ENCODE measurements at regions not wholly inside any gene's neighbourhood (a gene's known extent, or its start where the extent isn't known, plus 50 kb on each side); places are given as distances from the start of the nearest gene placed in this dataset.
"Not testable (repeated sequence)": the region's sequence is repeated elsewhere in the genome, so short reads cannot be mapped to it uniquely, and the experiment has no call there.

DNA sequence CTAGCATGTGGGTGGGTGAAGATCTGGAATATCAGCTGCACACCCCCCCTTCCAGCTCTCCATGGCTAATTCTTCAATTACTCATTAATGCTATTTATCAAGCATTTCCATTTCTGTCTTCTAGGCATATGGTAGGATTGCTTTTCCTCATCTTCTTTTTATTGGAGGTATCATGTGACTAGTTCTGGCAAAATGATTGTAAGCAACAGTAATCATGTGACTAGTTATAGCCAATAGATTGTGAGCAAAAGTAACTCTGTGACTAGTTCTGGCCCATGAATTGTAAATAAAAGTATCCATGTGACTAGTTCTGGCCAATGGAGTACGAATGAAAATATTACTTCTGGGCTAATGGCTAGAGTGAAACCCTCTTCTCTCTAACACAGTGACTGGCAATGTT lies 107.0 kb upstream of the TMEM132E start:
- DNase-seq (ENCODE audit: low spot score), result no peak

DNA sequence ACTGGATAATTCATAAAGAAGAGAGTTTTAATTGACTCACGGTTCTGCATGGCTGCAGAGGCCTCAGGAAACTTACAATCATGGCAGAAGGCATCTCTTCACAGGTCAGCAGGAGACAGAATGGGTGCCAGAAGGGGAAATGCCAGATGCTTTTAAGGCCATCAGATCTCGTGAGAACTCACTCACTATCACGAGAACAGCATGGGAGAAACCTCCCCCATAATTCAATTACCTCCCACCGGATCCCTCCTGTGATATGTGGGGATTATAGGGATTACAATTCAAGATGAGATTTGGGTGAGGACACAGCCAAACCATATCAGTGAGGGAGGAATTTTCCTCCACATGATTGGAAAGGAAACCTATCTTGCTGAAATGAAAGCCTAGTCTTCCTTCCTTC lies 108.1 kb upstream of the TMEM132E start:
- not testable (repeated sequence) for DNase-seq (ENCODE audit: low spot score)

DNA sequence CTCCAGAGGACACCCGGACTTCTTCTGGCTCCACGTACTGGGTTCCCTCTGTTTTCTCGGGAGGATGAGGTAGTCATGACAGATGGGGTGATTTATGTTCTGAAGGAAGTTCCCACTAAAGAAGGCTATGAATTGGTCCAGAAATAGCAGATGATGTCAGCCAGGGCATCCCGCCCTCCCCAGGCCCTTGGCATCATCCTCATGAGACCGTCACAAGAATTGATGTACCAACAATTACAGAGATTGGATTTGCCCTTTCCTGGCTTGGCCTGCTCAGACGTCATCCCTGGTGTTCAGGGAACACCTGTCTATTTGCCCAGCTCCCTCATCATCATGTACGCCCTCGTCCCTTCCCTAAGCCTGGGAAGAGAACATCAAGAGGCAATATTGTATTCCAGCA lies 102.8 kb upstream of the CCL1 start:
- DNase-seq (ENCODE audit: low spot score), result peak; percentile 21

DNA sequence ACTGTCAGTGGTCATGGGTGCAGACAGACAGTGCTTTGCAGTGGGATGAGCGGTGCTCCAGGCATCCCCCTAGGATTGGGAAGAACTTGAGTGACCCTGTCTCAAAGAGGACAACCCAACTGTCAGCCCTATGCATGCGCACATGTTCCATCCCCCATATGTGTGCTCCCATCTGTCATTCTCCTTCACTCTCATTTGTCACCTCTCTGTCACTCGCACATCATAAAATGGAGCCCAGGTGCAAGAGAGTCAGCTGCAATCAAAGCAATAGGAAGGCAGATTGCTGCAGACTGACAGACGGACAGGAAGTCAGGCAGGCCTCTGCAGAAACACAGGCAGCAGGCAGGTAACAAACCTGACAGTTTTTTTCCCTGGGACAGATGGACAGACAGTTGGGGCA lies 101.8 kb upstream of the CCL1 start:
- DNase-seq (ENCODE audit: low spot score), result no peak

DNA sequence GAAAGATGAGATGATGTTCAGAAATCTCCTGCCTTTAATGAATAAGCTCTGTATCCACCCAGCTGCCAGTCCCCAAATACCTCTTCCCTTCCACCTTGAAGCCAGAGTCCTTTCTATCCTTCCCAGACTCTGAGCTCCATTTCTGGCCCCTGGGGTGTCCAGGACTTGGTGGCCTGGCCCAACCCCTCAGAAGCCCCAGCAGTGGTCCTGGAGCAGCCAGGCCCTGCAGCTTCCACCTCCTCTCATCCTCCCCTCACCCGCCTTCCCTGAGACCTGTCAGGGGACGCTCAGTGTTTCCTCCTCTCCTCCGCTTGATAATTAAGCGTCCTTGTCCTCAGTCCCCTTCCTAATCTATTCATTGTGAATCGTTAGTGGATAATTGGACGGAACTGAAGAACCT lies 95.2 kb upstream of the CCL1 start:
- no peak for DNase-seq (ENCODE audit: low spot score)

DNA sequence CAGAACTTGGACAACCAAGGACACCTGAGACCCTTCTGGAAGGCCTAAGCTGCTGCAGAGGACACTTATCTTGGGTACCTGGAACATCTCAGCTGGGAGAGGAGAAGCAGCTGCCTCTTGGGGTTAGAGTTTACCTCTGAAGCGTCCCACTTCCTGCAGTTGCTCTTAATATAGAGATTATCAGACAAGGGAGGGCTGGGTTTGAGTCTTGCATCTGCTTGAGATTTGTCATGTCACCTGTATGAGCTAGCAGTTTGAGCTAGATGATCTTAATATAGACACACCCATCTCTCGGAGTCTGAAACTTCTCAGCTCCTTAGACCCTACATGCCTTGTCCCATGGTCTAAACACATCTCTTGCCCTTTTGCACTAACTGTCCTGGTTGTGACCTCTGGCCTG lies 93.1 kb upstream of the CCL1 start:
- no peak for DNase-seq (ENCODE audit: low spot score)

DNA sequence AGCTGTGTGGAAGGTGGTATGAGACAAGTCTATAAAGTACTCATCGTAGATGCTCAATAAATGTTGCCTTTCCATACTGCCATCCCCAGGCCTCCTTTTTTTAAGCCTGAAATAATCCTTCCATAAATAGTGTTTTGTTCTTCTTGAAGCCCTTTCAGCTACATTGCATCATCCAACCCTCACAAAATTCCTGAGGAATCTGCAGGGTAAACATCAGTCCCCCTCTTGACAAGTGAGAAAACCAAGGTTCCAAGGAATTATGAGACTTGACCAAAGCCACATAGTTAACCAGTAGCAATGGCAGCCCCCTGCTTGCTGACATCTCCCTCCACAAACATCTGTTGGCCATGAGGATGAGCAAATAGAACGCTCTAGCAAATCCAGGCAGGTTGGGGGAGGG lies 89.7 kb upstream of the CCL1 start:
- DNase-seq (ENCODE audit: low spot score), result no peak

DNA sequence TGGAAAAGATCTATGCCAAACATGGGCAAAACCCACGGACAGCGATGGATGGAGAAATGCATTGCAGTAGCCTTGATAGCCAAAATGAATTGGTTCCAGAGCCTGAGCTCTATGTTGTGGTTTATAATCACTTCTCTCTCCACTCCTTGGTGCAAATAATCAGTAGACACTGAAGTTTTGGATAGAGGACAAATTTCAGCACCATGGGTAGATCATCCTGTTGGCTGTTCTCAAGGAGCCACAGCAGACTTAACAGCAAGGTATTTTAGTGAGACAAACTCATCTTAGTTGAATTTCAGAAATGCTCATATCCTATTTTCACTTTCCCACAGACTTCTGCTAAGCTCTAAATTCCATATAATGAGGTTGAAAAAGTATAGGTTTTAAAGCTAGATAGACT lies 88.3 kb upstream of the CCL1 start:
- DNase-seq (ENCODE audit: low spot score), result no peak

DNA sequence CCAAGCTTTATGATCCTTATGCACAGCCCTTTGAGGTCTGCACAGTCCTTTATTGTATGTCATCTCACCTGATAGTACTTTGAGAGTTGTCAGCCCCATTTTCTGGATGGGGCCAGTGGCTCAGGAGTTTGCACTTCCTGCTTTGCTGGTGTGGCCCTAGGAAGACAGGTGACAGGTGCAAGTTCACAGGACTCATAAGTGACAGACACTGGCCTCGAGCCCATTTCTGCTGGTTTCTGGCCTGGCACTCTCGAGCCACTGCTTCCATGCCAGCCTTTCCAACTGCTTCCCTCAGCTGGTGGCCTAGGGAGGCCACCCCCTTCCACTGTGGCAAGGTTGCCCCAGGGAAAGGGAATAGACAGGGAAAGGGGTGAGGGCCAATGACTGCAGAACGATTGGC lies 84.4 kb upstream of the CCL1 start:
- DNase-seq (ENCODE audit: low spot score), result no peak

DNA sequence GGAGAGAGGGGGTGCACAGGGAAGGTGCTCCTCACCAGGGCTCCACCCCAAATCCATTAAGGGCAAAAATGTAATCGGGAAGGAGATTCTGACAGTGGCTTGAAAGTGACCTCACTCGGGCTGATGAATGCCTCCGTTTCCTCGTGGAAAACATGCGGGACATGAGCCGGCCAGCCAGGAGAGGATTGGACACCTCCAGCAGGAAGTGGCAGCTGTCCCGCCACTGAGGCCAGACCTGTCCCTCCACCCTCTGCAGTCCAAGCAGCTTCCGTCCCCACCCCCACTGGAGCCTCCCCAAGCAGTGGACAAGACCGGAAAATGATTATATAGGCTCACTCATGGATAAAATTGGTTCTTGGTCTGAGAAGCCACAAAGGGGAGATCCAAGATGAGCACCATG lies 82.1 kb upstream of the CCL1 start:
- DNase-seq (ENCODE audit: low spot score), result no peak

DNA sequence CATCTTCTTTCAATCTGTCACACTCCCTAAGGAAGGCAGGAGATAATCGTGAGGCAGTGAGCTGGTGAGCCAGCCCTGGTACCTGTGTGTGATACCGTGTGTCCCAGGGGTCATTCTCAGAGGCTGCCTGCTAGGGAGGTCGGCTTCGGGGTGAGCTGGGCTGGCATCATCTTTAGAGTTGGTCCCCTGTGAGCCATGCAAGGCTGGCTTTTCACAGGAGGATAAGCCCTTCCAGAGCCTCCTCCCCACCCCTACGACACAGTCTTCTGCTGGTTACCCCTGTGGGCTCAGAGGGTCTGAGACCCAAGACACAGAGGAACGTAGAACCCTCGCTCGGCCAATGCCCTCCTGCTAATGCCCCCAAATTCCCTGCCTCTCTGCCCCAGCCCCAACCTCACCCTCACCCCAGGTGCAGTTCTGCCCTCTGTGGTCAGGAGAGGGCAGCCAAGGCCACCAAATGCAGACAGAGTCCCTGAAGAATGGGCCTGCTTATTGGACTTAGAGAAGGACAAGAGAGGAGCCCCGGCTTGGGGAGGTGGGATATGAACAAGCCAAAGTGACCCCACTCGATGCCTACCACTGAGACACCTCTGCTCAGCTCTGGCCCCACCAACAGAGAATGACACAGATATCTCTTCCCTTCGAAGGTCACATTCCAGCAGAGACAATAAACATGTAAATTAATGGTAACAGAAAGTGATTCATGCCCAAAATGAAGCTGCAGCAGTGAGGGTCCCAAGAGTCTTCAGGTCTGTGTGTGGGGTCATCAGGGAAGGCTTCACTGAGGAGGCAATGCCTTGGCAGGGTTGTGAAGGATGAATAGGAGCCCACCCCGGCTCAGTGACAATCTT lies 80.8 kb upstream of the CCL1 start:
- no peak for DNase-seq (ENCODE audit: low spot score)

DNA sequence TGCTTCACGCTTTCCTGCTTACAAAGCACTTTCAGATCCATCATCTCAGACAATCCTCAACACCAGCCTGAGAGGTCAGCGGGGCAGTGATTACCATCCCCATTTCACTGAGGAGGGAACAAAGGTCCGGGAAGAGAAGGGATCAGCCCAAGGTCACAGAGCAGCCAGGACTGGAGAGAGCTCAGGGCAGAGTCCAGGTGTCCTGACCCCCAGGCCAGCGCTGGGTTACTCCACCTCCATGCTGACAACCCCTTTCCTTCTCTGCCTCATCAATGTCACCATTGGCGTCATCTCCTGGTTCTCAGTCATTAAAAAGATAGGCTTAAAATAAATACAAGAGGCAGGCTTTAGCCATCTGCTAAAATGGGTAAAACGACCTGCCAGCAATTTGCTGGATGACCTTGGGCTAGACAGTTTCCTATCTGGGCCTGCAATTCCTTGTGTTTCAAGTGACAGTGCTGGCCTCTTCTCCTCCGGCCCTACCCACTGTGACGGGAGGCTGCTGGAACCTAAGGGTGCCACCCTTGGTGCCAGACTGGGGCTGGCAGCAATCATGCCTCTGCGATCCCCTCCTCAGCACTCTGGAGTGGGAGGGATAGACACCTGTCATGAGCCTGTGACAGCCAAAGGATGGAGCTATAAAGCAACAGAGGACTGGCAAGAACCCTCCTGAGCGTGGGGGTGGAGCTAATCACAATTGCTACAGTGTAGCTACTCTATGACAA lies 79.5 kb upstream of the CCL1 start:
- DNase-seq (ENCODE audit: low spot score), result no peak

DNA sequence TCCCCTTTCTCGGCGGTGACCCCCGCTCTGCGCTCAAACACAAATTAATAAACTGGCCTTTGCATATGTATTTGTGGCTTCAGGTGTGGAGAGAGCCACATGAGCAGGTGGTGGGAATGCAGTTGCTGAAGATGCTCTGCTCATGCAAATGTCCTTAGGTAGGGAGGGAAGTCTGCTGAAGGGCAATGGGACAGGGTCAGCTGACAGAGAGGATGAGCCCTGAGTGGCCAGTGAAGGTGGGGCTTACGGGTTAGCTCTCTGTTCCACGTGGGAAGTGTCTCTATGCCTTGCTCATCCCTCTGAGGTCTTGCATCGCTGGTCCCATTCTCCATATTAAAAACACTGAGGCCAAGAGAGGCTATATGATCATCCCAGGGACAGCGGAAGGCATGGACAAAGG lies 74.2 kb upstream of the CCL1 start:
- no peak for DNase-seq (ENCODE audit: low spot score)

DNA sequence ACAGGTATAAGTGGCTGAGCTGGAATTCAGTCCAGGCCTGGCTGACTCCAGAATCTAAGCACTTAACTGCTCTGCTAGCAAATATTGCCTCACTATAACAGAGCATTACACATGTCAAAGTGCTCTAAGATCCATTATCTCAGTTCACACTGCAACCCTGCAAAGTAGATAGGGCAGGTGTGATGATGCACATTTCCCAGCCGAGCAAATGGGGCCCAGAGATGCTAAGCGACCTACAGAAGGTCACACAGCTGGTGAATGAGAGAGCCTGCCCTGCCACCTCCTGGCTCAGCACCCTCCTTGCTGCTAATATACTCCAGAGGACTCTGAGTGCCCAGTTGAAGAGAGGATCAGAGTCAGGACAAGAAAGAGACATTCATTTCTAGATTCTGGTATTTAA lies 73.6 kb upstream of the CCL1 start:
- no peak for DNase-seq (ENCODE audit: low spot score)

DNA sequence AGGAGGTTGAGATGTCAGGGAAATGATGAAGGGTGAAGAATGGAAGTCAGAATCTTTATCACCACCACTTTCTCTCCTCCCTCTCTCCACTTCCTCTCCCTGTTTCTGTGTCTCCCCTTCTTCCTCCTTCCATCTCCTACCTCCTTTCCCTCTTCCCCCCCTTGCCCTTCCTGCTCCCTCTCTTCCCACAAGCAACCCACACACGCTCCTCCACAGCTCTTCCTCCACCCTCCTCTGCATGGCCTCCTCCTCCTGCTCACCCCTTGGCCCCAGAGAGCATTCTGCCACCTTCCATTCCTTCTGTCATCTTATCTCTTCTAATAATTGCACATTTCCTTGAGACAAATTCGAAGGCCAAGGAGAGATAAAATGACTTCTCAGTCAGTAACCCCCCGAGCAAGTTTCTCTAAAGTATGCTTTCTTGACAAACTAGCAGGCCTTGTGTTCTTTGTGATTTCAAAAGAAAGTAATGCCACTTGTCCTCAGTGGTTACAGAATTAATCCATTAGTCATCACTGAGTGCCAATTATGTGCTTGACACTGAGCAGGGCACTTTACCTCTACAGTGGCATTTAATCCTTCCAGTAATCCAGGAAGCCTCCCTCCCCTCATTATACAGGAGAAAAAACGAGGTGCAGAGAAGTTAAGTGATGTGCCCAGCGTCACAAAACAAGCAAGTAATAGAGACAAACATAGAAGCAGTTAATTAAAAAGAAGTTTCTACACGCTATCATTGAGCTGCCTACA lies 72.3 kb upstream of the CCL1 start:
- no peak for DNase-seq (ENCODE audit: low spot score)

DNA sequence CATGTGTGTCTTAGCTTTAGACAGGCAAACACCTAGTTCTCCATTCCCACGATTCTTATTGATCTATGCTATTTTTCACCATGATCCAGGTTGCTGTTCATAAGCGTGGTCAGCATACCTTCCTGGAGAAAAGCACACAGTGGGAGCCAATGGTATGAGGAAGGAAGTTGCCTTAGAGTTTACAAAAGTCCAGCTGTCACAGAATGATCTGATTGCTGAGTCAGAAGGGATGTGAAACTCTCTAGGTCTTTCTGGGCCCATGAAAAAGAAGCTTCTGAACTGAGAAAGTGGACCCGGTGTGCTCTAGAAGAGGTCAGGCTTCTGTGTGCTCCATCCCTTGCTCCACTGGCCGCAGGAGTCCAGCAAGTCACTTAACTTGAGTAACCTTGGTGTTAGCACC lies 71.0 kb upstream of the CCL1 start:
- no peak for DNase-seq (ENCODE audit: low spot score)

DNA sequence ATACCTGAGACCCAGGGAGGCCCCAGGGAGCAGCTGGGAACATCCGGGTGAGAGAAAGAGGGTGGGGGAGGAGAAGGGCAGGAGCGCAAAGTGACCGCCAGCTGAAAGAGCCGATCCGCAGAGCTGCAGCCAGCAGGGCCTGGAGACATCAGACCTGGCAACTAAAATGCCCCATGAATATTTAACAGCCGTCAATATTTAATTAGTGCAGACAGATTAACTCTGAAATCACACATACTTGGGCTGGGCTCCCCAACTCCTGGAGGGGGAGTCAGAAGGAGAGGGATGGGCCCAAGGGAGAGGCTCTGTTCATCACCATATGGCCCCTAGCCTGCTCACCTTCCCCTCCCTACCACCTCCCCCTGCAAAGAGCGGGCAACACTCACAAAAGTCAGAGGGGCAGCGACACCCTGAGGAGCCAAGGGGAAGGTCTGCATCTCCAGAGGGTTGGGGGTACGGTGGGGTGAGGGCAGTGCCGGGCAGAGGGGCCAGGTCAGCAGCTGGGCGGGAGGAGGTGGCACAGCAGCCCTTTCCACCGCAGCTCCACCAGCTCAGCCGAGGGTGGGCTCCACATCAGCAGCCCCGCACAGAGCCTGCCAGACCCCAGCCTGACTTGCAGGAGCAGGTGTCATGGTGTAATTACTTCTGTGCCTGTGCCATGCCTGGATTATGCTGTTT lies 61.9 kb upstream of the CCL1 start:
- DNase-seq (ENCODE audit: low spot score), result no peak

DNA sequence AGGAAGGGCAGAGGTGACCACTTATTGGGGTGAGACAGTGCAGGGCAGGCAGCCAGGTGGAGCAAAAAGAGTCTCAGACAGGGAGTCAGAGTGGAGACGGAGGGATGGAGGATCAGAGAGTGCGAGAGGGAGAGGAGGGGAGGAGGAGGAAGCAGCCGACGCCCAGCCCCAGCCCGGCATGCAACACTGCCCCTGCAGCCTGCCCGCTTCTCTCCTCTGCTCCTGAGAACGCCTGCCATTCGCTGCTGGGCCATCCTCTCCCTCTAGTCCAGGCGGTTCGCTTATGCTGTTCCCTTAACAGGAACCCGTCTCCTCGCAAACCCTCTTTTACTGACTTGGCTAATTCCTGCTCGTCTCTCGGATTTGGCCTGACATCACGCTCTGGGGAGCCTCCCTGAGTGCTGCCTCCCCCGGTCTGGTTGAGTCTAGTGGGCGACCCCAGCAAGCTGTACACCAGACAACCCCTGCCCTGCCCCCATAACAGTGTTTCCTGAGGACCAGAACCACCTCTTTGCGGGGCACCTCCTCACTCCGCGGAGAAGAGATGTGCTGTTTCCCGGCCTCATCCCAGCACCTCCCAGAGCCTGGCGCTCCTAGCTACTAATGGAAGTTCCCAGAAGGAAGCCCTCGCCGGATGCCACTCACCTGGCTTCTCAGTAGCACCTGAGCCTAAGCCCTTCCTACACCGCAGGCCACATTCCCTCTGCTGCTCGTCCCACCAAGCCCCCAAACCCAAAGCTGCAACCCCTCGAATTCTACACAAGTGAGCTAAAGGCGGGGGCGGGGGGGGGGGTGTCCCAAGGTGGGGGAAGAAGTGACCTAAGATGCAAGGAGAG lies 61.2 kb upstream of the CCL1 start:
- DNase-seq (ENCODE audit: low spot score), result no peak

DNA sequence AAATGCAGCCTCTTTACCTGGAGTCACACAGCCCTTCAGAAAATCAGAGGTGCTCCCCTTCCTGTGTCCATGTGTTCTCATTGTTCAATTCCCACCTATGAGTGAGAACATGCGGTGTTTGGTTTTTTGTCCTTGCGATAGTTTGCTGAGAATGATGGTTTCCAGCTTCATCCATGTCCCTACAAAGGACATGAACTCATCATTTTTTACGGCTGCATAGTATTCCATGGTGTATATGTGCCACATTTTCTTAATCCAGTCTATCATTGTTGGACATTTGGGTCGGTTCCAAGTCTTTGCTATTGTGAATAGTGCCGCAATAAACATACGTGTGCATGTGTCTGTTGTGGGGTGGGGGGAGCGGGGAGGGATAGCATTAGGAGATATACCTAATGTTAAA lies 60.3 kb upstream of the CCL1 start:
- not testable (repeated sequence) for DNase-seq (ENCODE audit: low spot score)

DNA sequence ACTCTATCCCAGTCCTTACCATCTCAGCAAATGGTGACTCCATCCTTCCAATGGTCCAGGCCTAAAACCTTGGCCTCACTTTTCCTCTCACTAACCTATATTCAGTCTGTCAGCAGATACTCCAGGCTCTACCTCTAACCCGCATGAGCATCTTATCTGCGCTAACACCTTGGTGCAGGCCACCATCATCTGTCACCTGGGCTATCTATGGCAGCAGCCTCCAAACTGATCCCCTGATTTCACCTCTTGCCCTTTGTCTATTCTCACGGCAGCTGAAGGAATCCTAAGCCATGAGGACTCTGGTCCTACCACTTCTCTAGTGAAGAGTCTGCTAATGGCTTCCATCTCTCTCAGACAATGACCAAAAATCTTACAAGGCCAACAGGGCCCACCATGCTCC lies 57.9 kb upstream of the CCL1 start:
- no peak for DNase-seq (ENCODE audit: low spot score)

DNA sequence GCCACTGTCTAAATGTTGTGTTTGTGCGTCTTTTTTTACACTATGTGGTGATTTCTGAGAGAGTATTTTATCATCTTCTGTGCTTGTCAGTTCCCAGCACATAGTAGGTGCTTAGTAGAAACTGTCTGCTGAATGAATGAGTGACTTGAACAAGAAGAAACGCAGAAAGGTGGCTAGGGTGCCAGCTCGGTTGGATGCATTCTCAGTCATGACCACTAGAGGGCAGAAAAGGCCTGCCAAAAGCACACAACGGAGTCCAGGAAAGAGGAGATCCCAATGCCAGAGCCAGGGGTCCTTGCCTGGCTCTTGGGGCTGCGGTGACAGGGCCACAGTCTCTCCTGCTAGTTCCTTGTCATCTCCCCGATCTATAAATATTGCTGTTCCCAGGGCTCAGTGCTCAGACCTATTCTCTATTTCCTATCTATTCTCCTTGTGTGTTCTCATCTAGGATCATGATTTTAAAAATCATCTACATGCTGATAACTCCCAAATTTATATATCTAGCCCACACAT lies 57.3 kb upstream of the CCL1 start:
- peak; percentile 56 for DNase-seq (ENCODE audit: low spot score)

All from A172 (cell line).